Prostate gland (tissue), 2 donors: ENCODE measurements at regions not wholly inside any gene's neighbourhood (a gene's known extent, or its start where the extent isn't known, plus 50 kb on each side); places are given as distances from the start of the nearest gene placed in this dataset.

ENCODE experiments used
- DNase-seq: peaks from one replicate; pipeline ENCODE4 v3.0.0-alpha.2; 2019; ENCODE audit warnings: low spot score
- H3K27ac ChIP-seq, 2 donors: fragments of 200-600 bp; sonication (generic); 2 replicates each; pipeline ENCODE4 v1.5.1; 2017 to 2019
- H3K27me3 ChIP-seq: fragments of 200-600 bp; sonication (generic); replicated peaks from 2 replicates; pipeline ENCODE4 v1.5.1; 2019; ENCODE audit not compliant: insufficient read depth
- H3K36me3 ChIP-seq, 2 donors: fragments of 200-600 bp; sonication (generic); 1 replicate in 1 of 2; 2 replicates in 1 of 2; pipeline versions ENCODE4 v1.5.1 to v1.8.1; 2017 to 2019
- H3K4me1 ChIP-seq: fragments of 200-600 bp; sonication (generic); replicated peaks from 2 replicates; pipeline ENCODE4 v1.5.1; 2019
- H3K4me3 ChIP-seq, 2 donors: fragments of 200-600 bp; sonication (generic); 2 replicates each; pipeline ENCODE4 v1.5.1; 2017 to 2019
- H3K9me3 ChIP-seq: fragments of 200-600 bp; sonication (generic); 2 replicates; pipeline ENCODE4 v1.5.1; 2017
- CTCF ChIP-seq, 4 experiments: fragments of 200-600 bp in 2 of 4; fragments of 450-650 bp in 2 of 4; sonication (generic) in 2 of 4; IDR thresholded peaks; 1 replicate in 3 of 4; 2 replicates in 1 of 4; pipeline ENCODE4 v1.5.1; 2016 to 2019; ENCODE audit warnings: antibody characterized with exemption in 4 of 4, mild to moderate bottlenecking in 2 of 4, moderate library complexity in 2 of 4
- POLR2A ChIP-seq: fragments of 450-650 bp; IDR thresholded peaks from one replicate; pipeline ENCODE4 v1.6.1; 2016; ENCODE audit warnings: antibody characterized with exemption, mild to moderate bottlenecking
- POLR2AphosphoS5 ChIP-seq: sonication (generic); formaldehyde crosslinking; IDR thresholded peaks from one replicate; pipeline ENCODE4 v1.6.1; 2017; ENCODE audit warnings: antibody characterized with exemption
- WGBS: methylation state at CpG from one replicate; pipeline ENCODE4 v1.1.5; 2018; 5-methylcytosine and 5-hydroxymethylcytosine counted together
- intact Hi-C: fragments of 100-400 bp; cut with DNase I; formaldehyde crosslinking; loops from one replicate; pipeline ENCODE4 v1.14.2; 2022

GRCh38 chr20:11281240-11281639, 607.4 kb upstream of the JAG1 start:
- TF ChIP-seq POLR2A: no peak
- TF ChIP-seq CTCF (IDR thresholded peaks at IDR 0.05): no peak
- no peak for TF ChIP-seq POLR2AphosphoS5

GRCh38 chr20:11281768-11282167, 608.0 kb upstream of the JAG1 start:
- H3K27ac ChIP-seq: no peak overlapping the region
- no peak for DNase-seq
- WGBS: 74% methylated on average over 4 of the region's 4 CpGs
- no peaks in the 10 kb centered on the region for H3K36me3 ChIP-seq
- H3K4me1 ChIP-seq: no peaks in the 10 kb centered on the region
- intact Hi-C loops: no loop called here
- H3K9me3 ChIP-seq: no peaks in the 10 kb centered on the region
- H3K4me3 ChIP-seq: no peak overlapping the region
- no peak for TF ChIP-seq POLR2AphosphoS5
- no peaks in the 10 kb centered on the region for H3K27me3 ChIP-seq

More at GRCh38 chr20:11281240-11281639, 607.4 kb upstream of the JAG1 start:
- no peaks in the 10 kb centered on the region for H3K36me3 ChIP-seq
- no peak overlapping the region for H3K4me3 ChIP-seq
- H3K27ac ChIP-seq: no peak overlapping the region
- WGBS: 92% methylated on average over 3 of the region's 3 CpGs
- intact Hi-C loops: no loop called here
- H3K27me3 ChIP-seq: no peaks in the 10 kb centered on the region
- no peak for DNase-seq
- H3K4me1 ChIP-seq: no peaks in the 10 kb centered on the region
- no peaks in the 10 kb centered on the region for H3K9me3 ChIP-seq

- Histone ChIP-seq H3K36me3 (no peaks in the 10 kb centered on the region), H3K27ac (no peak overlapping the region), H3K4me3 (no peak overlapping the region), H3K27me3 (no peaks in the 10 kb centered on the region), H3K4me1 (no peaks in the 10 kb centered on the region), H3K9me3 (no peaks in the 10 kb centered on the region)
- WGBS: 82% methylated on average over 2 of the region's 2 CpGs
- TF ChIP-seq POLR2AphosphoS5 (no peak), POLR2A (no peak), CTCF (IDR thresholded peaks at IDR 0.05) (no peak)
- intact Hi-C loops: no loop called here
- no peak for DNase-seq
Observed at GRCh38 chr20:11287126-11287525, 613.3 kb upstream of the JAG1 start.

- TF ChIP-seq CTCF (IDR thresholded peaks at IDR 0.05) (no peak), POLR2AphosphoS5 (no peak), POLR2A (no peak)
- H3K4me1 ChIP-seq: no peaks in the 10 kb centered on the region
- no peak overlapping the region for H3K27ac ChIP-seq
- no peaks in the 10 kb centered on the region for H3K36me3 ChIP-seq
- WGBS: 94% methylated on average over 1 of the region's 1 CpG
- no peaks in the 10 kb centered on the region for H3K9me3 ChIP-seq
- no peaks in the 10 kb centered on the region for H3K27me3 ChIP-seq
- H3K4me3 ChIP-seq: no peak overlapping the region
- intact Hi-C loops: no loop called here
- DNase-seq: no peak
Observed at GRCh38 chr20:11296221-11296620, 621.5 kb upstream of the BTBD3 start.

GRCh38 chr20:11296951-11297350, 620.7 kb upstream of the BTBD3 start:
- intact Hi-C loops: no loop called here
- Histone ChIP-seq H3K27ac (no peak overlapping the region), H3K4me3 (no peak overlapping the region), H3K27me3 (no peaks in the 10 kb centered on the region), H3K36me3 (no peaks in the 10 kb centered on the region), H3K4me1 (no peaks in the 10 kb centered on the region), H3K9me3 (no peaks in the 10 kb centered on the region)
- no peak for DNase-seq
- TF ChIP-seq POLR2A: no peak
- TF ChIP-seq POLR2AphosphoS5: no peak
- no peak for TF ChIP-seq CTCF (IDR thresholded peaks at IDR 0.05)
